ENCODE measurements at regions not wholly inside any gene's neighbourhood (a gene's known extent, or its start where the extent isn't known, plus 50 kb on each side); places are given as distances from the start of the nearest gene placed in this dataset.

GRCh38 chr14:89500303-89500702 is 83.3 kb upstream of the FOXN3 start:
- no peak for TF ChIP-seq POLR2A (IDR thresholded peaks at IDR 0.05)
- TF ChIP-seq, protein P1, sequence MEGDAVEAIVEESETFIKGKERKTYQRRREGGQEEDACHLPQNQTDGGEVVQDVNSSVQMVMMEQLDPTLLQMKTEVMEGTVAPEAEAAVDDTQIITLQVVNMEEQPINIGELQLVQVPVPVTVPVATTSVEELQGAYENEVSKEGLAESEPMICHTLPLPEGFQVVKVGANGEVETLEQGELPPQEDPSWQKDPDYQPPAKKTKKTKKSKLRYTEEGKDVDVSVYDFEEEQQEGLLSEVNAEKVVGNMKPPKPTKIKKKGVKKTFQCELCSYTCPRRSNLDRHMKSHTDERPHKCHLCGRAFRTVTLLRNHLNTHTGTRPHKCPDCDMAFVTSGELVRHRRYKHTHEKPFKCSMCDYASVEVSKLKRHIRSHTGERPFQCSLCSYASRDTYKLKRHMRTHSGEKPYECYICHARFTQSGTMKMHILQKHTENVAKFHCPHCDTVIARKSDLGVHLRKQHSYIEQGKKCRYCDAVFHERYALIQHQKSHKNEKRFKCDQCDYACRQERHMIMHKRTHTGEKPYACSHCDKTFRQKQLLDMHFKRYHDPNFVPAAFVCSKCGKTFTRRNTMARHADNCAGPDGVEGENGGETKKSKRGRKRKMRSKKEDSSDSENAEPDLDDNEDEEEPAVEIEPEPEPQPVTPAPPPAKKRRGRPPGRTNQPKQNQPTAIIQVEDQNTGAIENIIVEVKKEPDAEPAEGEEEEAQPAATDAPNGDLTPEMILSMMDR (IDR thresholded peaks at IDR 0.05) = no peak

Data from right lobe of liver (tissue), 4 donors.